GM23248 (cell line): ENCODE measurements at regions not wholly inside any gene's neighbourhood (a gene's known extent, or its start where the extent isn't known, plus 50 kb on each side); places are given as distances from the start of the nearest gene placed in this dataset.

ENCODE experiments used
- EZH2 ChIP-seq: fragments of 200-600 bp; sonication (generic); IDR thresholded peaks from 2 replicates; pipeline ENCODE4 v1.6.1; 2018; ENCODE audit warnings: antibody characterized with exemption, mild to moderate bottlenecking; ENCODE audit not compliant: insufficient read depth, poor library complexity, severe bottlenecking
- EZH2phosphoT487 ChIP-seq: fragments of 200-600 bp; sonication (generic); IDR thresholded peaks from 2 replicates; pipeline ENCODE4 v1.6.1; 2018; ENCODE audit warnings: antibody characterized with exemption, moderate library complexity, mild to moderate bottlenecking, low read depth; ENCODE audit not compliant: insufficient read depth

DNA sequence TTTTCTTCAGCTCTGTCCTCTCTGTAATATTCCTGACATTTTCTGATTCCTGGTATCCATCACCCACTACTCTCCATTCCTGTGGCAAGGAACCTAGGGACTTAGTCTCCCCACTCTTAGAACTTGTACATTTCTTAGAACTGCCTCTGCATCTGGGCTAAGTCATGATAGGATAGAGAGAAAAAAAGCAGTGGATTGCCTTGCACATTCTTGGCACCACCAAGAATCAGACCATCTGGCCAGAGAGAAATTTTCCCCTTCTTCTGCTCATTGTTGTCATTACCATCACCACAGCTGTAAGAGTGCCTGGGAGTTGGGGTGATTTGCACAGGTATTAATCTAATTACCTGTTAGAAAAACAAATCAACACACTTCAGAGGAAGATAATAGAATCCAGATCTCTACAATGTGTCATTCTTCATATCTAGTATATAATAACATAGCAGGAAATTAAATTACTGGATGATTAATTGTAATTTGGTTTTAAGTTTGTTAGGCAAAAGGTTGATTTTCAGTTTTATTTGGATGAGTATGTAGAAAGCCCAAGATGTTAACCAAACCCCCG lies 264.8 kb upstream of the ZPLD1 start:
- TF ChIP-seq EZH2 (no peak), EZH2phosphoT487 (no peak)
